EH (cell line): ENCODE measurements at regions not wholly inside any gene's neighbourhood (a gene's known extent, or its start where the extent isn't known, plus 50 kb on each side); places are given as distances from the start of the nearest gene placed in this dataset.

ENCODE experiments used
- DNase-seq: peaks from one replicate; pipeline ENCODE4 v3.0.0-alpha.2; 2015; ENCODE audit warnings: low read depth

GRCh38 chr15:46646490-46646889 lies 1011.7 kb downstream of the SQOR start:
- DNase-seq: no peak

- DNase-seq: no peak
Measured at GRCh38 chr15:46647046-46647445, 1012.2 kb downstream of the SQOR start.

GRCh38 chr15:46652266-46652665 lies 1017.4 kb downstream of the SQOR start:
- DNase-seq: no peak

GRCh38 chr15:46654993-46655392 lies 1020.2 kb downstream of the SQOR start:
- no peak for DNase-seq

GRCh38 chr15:46660096-46660842 lies 1025.4 kb downstream of the SQOR start:
- no peak for DNase-seq

GRCh38 chr15:46670258-46670657 lies 1035.4 kb downstream of the SQOR start:
- DNase-seq: no peak

- DNase-seq: no peak
Measured at GRCh38 chr15:46671336-46671735, 1036.5 kb downstream of the SQOR start.

- no peak for DNase-seq
Measured at GRCh38 chr15:46672041-46672440, 1037.2 kb downstream of the SQOR start.

GRCh38 chr15:46676233-46677206 lies 1040.8 kb upstream of the SEMA6D start:
- no peak for DNase-seq

- no peak for DNase-seq
Measured at GRCh38 chr15:46677491-46677890, 1039.8 kb upstream of the SEMA6D start.

GRCh38 chr15:46681901-46682300 lies 1035.4 kb upstream of the SEMA6D start:
- DNase-seq: no peak

GRCh38 chr15:46682969-46683791 lies 1034.1 kb upstream of the SEMA6D start:
- no peak for DNase-seq

GRCh38 chr15:46685096-46685495 lies 1032.2 kb upstream of the SEMA6D start:
- no peak for DNase-seq

GRCh38 chr15:46685681-46686080 lies 1031.6 kb upstream of the SEMA6D start:
- no peak for DNase-seq

- no peak for DNase-seq
Measured at GRCh38 chr15:46696281-46696680, 1021.0 kb upstream of the SEMA6D start.

- no peak for DNase-seq
Measured at GRCh38 chr15:46701346-46701745, 1016.0 kb upstream of the SEMA6D start.

- no peak for DNase-seq
Measured at GRCh38 chr15:46701896-46702295, 1015.4 kb upstream of the SEMA6D start.

GRCh38 chr15:46703020-46703861 lies 1014.1 kb upstream of the SEMA6D start:
- no peak for DNase-seq

- DNase-seq: no peak
Measured at GRCh38 chr15:46703871-46704637, 1013.3 kb upstream of the SEMA6D start.

- DNase-seq: no peak
Measured at GRCh38 chr15:46707452-46707851, 1009.9 kb upstream of the SEMA6D start.
